Head of caudate nucleus (tissue), 42 donors: ENCODE measurements at regions not wholly inside any gene's neighbourhood (a gene's known extent, or its start where the extent isn't known, plus 50 kb on each side); places are given as distances from the start of the nearest gene placed in this dataset.

Source experiments
- DNase-seq, 42 donors: peaks; one replicate each; pipeline versions ENCODE4 v3.0.0 to v3.0.0-alpha.2; 2020 to 2021; ENCODE audit warnings: mixed read lengths in 7 of 42
- intact Hi-C: fragments of 100-400 bp; cut with DNase I; formaldehyde crosslinking; loops from one replicate; pipeline ENCODE4 v1.15.0; 2022

DNA sequence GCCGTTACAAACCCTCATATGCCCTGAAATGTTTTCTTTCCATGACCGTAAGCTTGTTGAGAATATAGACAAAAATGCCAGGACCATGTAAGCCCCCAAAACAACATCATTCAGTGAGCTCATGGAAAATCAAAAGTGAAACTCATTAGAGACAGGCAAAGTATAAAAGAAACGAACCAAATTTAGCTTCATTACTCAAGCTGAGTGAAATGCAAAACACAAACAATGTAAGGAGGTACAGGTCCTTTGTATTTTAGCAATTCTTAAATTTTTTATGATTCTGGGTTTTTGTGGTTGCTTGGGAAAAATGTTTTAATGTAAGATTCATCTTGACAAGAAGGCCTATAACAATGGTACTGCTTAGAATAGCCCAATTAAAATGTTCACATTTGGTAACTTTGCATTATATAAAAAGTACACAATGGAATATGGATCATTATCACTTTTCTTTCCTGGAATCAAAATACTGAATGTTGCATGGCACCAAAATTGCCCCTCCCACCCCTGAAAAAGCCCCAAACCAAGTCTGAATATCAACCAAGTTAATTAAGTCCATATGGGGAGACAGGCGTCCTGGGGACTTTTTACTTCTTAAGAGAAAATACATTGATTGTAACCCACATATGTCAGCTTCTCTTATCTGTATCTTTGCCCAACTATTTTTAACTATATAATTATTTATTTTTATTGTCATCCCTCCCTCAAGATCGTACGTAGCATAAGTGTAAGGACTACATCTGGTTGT, 247.7 kb upstream of the CDIN1 start:
- no peak for DNase-seq
- intact Hi-C loops: no loop called here

DNA sequence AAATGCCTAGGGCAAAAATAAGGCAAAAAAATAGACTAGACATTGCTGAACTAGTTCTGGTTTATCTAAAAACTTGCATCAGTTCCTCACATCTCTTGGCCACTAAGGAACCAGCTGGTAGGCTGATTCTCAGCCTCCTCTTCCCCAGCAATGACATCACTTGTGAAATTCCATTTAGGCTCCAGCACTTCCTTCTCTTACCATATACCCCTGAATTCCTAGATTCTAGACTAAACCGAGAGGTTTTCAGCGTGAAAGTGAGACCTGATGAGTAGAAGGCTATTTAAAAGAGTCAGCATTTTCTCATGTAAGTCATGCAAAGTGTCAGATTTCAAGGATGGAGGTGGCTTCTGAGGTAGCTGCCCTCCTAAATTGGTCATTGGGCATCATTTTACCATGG, 247.1 kb upstream of the CDIN1 start:
- intact Hi-C loops: no loop called here
- no peak for DNase-seq

DNA sequence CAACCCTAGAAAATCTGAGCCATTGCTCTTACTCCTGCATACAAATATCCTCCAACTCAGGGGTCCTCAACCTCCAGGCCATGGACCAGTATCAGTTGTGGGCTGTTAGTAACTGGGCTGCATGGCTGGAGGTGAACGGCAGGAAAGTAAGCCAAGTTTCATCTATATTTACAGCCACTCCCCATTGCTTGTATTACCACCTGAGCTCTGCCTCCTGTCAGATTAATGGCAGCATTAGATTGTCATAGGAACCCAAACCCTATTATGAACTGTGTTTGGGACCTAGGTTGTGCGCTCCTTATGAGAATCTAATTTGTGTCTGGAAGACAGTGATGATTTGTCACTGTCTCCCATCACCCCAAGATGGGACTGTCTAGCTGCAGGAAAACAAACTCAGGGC, 246.5 kb upstream of the CDIN1 start:
- intact Hi-C loops: no loop called here
- no peak for DNase-seq

GRCh38 chr15:36334059-36334458, 245.4 kb upstream of the CDIN1 start:
- DNase-seq: no peak
- intact Hi-C loops: no loop called here

GRCh38 chr15:36335224-36335623, 244.2 kb upstream of the CDIN1 start:
- DNase-seq: no peak
- intact Hi-C loops: no loop called here

DNA sequence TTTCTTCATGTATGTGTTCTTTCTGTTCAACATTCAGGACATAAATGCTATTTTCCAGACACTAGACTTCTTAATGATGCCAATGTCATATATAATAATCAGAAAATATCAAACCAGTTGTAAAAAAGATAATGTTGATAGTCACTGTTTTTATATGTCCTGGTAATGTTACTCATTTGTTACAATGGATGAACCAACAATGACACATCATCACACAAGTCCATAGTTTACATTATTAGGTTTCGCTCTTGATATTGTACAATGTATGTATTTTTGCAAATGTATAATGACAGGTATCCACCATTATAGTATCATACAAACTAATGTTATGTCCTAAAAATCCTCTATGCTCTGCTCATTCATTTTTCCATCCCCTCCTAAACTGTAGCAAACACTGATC, 243.8 kb upstream of the CDIN1 start:
- intact Hi-C loops: no loop called here
- DNase-seq: no peak

GRCh38 chr15:36344887-36345286, 234.5 kb upstream of the CDIN1 start:
- no peak for DNase-seq
- intact Hi-C loops: no loop called here

DNA sequence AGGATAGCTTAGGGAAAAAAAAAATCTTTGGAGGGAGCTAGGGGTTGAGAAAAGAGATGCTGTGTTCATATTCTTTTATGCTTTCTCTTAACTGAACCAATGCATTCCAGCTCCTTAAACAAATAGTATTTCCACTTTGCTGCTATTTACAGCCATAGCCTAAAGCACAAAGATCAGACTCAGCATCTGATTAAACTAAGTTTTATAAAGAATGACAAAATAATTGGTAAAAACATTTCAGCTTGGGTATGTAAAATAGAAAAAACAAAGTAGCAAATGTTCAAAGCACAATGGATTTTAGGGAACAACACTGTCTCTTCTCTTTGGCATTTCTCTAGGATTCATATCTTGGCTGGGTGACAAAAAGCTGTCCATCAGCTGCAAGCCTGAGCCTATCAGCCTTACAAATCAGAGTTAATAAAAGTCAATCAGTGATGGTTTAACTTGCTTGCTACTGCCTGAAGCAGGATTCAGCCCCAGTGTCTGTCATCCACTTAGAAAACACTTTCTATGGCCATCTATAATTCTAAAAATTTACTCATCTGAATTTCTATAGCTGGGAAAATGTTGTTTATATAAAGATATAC, 232.1 kb upstream of the CDIN1 start:
- intact Hi-C loops: no loop called here
- no peak for DNase-seq

GRCh38 chr15:36356466-36356865, 223.0 kb upstream of the CDIN1 start:
- intact Hi-C loops: no loop called here
- no peak for DNase-seq

GRCh38 chr15:36356978-36357601, 222.3 kb upstream of the CDIN1 start:
- intact Hi-C loops: no loop called here
- peak in 33 of 42 donors; percentile 8 to 73 (median 40) for DNase-seq

DNA sequence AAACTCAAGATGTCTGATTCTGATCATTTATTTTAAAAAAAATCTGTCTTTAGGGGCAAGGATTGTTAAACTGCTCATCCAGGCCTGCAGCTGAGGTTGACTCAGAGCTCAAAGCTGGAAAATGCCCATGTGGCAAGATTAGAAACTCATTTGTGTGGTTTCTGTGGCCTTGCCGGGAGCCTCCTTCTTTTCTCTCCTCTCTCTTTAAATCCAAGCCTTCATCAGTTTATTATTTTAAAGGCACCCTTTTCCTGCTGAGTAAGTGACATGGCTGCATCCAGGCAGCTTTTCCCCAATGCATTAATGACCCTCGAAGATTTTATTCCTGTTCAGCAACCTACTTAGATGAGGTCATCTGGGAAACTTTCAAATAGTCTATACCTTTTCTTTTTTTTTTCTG, 221.3 kb upstream of the CDIN1 start:
- intact Hi-C loops: no loop called here

GRCh38 chr15:36358523-36358922, 220.9 kb upstream of the CDIN1 start:
- no peak for DNase-seq
- intact Hi-C loops: no loop called here

More for the DNA sequence above, 221.3 kb upstream of the CDIN1 start:
- no peak for DNase-seq

GRCh38 chr15:36359286-36359685, 220.1 kb upstream of the CDIN1 start:
- intact Hi-C loops: no loop called here
- DNase-seq: no peak

DNA sequence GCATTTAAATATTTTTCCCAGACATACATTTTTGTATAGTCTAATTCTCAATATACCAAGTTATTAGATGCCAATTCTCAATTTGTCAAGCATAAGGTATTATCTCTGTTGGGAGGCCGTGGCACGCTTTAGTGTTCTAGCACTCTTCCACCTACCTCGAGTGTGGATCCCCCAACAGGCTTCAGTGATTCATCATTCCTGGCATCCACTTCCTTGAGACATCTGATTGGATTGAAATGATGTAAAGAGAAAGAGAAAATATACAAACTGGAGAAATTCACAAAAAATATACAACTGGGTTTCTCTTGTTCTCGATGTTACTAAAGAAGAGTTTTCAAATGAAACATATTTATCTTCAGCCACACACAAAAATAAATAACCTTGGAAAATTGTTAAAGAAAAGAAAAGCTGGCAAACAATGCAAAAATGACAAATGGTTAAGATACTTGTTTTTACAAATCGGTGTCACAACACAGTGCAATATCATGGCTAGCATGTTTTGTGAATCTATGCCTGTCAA, 218.0 kb upstream of the CDIN1 start:
- no peak for DNase-seq
- intact Hi-C loops: no loop called here

- no peak for DNase-seq
- intact Hi-C loops: no loop called here
Measured at GRCh38 chr15:36362509-36362915, 216.9 kb upstream of the CDIN1 start.

GRCh38 chr15:36363335-36363734, 216.1 kb upstream of the CDIN1 start:
- intact Hi-C loops: no loop called here
- DNase-seq: no peak

DNA sequence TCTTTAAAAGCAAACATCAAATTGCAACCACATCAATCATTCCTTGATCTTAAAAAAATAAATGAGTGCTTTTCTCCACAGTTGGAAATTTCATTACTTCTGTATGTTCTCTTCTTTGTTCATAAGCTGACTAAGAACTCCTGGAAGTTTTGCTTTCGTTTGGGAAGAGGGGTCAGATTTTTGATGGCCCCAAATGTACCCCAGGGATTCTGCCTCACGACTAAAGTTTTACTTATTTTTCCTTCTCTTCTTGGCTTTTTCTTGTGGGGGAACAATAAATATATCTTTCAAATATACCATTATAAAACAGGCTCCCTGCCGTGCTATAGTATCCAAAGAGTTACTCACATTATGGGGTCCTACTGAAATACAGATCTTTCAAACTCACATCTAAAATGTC, 215.0 kb upstream of the CDIN1 start:
- intact Hi-C loops: no loop called here
- DNase-seq: no peak

DNA sequence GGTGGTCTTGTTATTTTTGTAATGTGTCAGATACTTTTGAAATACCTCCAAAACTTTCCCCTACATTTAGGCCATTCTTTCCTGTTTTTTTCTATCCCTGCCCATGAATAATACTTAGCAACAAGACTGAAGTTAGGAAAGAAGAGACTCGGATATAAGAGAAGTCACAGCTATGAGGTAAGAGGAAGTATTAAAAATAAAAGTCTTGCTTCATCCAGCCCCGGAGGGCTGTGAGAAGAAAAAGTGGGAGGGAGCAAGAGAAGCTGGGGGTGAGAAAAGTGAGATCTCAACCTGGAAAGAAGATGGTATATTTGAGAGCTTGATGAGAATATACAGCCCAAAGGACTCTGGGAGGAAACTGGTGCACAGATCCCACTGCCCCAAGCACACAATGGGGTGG, 213.5 kb upstream of the CDIN1 start:
- intact Hi-C loops: no loop called here
- no peak for DNase-seq

- intact Hi-C loops: no loop called here
Measured at GRCh38 chr15:36370051-36370730, 209.2 kb upstream of the CDIN1 start.

DNA sequence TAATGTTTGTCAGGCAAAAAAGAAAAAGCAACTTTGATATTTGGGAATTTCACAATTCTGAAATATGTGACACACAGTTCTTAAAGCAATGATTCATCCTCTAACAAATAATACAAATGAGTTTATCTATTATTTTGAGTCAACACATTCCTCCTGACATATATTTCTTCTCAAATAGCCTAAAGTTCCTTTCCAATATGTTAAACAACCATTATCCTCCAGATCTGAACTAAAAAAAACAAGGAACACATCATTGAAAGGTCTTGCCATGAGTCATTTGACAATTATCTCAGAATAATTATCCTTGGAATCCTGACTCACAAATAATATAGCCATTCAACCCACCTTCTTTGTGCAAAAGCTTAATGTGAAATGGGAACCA, 208.7 kb upstream of the CDIN1 start:
- no peak for DNase-seq
- intact Hi-C loops: no loop called here

More at GRCh38 chr15:36370051-36370730, 209.2 kb upstream of the CDIN1 start:
- DNase-seq: no peak
